HepG2 (cell line): ENCODE measurements at regions not wholly inside any gene's neighbourhood (a gene's known extent, or its start where the extent isn't known, plus 50 kb on each side); places are given as distances from the start of the nearest gene placed in this dataset.

ENCODE experiments used
- ATRX ChIP-seq: sonication (generic); formaldehyde crosslinking; IDR thresholded peaks from 2 replicates; pipeline ENCODE4 v1.4.0; 2020; ENCODE audit warnings: missing genetic modification reagents, borderline replicate concordance
- FIP1L1 ChIP-seq: fragments of 200-400 bp; formaldehyde crosslinking; IDR thresholded peaks from 2 replicates; pipeline ENCODE4 v1.6.1; 2018; ENCODE audit warnings: low read depth, mild to moderate bottlenecking, low read length, moderate library complexity, borderline replicate concordance; ENCODE audit not compliant: insufficient read depth
- GLI4 ChIP-seq: sonication (generic); formaldehyde crosslinking; IDR thresholded peaks from 2 replicates; pipeline ENCODE4 v1.5.1; 2020; ENCODE audit warnings: missing genetic modification reagents, mild to moderate bottlenecking, moderate library complexity, borderline replicate concordance
- IRF9 ChIP-seq: sonication (generic); formaldehyde crosslinking; IDR thresholded peaks from 2 replicates; pipeline ENCODE4 v1.8.0; 2022; ENCODE audit warnings: missing genetic modification reagents, mild to moderate bottlenecking, borderline replicate concordance
- MYC ChIP-seq: sonication (generic); formaldehyde crosslinking; IDR thresholded peaks from 2 replicates; pipeline ENCODE4 v1.9.0; 2021; ENCODE audit warnings: missing genetic modification reagents, borderline replicate concordance
- POLR2A ChIP-seq, 2 experiments: IDR thresholded peaks; 2 replicates each; pipeline ENCODE4 v1.6.1; 2011; ENCODE audit warnings: low read depth in 2 of 2, low read length in 2 of 2, mild to moderate bottlenecking in 1 of 2, moderate library complexity in 1 of 2; ENCODE audit not compliant: insufficient read depth in 1 of 2
- POLR2AphosphoS5 ChIP-seq: IDR thresholded peaks from 2 replicates; pipeline ENCODE4 v1.6.1; 2012; ENCODE audit warnings: low read depth, low read length
- RAD21 ChIP-seq: fragments of 450-650 bp; formaldehyde crosslinking; IDR thresholded peaks from 2 replicates; pipeline ENCODE4 v1.5.0; 2020; ENCODE audit warnings: mild to moderate bottlenecking
- RBM22 ChIP-seq: fragments of 200-400 bp; formaldehyde crosslinking; optimal IDR thresholded peaks from 2 replicates; pipeline ENCODE3; 2017; ENCODE audit warnings: mild to moderate bottlenecking, low read length, moderate library complexity
- ZKSCAN8 ChIP-seq: IDR thresholded peaks from 2 replicates; pipeline ENCODE4 v1.6.1; 2016; ENCODE audit warnings: borderline replicate concordance, missing genetic modification reagents, missing compliant biosample characterization
- ZNF160 ChIP-seq: sonication (generic); formaldehyde crosslinking; IDR thresholded peaks from 2 replicates; pipeline ENCODE4 v1.8.0; 2022; ENCODE audit warnings: mild to moderate bottlenecking, inconsistent platforms, missing genetic modification reagents
- ZNF329 ChIP-seq: sonication (generic); formaldehyde crosslinking; IDR thresholded peaks from 2 replicates; pipeline ENCODE4 v1.9.0; 2021; ENCODE audit warnings: low read depth, mild to moderate bottlenecking, missing genetic modification reagents
- ZSCAN31 ChIP-seq: sonication (generic); formaldehyde crosslinking; IDR thresholded peaks from 2 replicates; pipeline ENCODE4 v1.5.0; 2020; ENCODE audit warnings: low read depth, mild to moderate bottlenecking, missing genetic modification reagents
- TF ChIP-seq, protein P1 (sequence below): sonication (generic); formaldehyde crosslinking; IDR thresholded peaks from 2 replicates; pipeline ENCODE4 v1.4.0; 2020; ENCODE audit warnings: missing genetic modification reagents

DNA sequence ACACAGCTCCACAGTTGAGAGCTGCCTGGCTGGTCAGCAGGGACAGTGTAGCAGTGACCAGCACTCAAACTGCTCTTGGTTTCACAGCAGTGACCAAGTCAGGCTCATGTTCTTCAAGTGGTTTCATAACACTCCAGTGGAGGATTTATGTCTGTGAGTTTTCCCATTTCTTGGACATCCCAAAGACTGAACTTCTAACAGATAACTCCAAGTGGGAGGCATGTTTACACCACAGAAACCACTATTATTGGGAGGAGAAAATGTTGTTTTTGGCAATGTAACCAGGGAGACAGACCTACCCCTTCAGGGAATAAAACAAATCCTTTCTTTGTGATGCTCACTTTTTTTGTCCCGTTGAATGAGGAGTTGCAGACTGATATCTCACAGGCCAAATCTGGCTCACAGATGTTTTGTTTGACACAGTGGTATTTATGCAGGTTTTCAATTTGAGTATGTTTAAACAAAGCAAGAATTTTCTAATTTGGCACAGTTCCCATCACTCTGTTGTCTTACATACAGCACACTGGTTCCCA lies 141.5 kb downstream of the RMI1 start:
- TF ChIP-seq IRF9 (CRISPR knock-in tag) (no peak), POLR2AphosphoS5 (no peak), MYC (CRISPR knock-in tag) (no peak), POLR2A (IDR thresholded peaks at IDR 0.05; ENCODE audit: insufficient read depth in 1 of 2, low read depth in 2 of 2, low read length in 2 of 2) (no peak), GLI4 (CRISPR knock-in tag) (no peak), ZNF160 (CRISPR knock-in tag) (no peak), ZSCAN31 (no peak), ZKSCAN8 (CRISPR knock-in tag) (no peak), ZNF329 (CRISPR knock-in tag) (no peak), RAD21 (CRISPR knock-in tag) (no peak), RBM22 (no peak), FIP1L1 (no peak), ATRX (no peak)
- TF ChIP-seq, protein P1, sequence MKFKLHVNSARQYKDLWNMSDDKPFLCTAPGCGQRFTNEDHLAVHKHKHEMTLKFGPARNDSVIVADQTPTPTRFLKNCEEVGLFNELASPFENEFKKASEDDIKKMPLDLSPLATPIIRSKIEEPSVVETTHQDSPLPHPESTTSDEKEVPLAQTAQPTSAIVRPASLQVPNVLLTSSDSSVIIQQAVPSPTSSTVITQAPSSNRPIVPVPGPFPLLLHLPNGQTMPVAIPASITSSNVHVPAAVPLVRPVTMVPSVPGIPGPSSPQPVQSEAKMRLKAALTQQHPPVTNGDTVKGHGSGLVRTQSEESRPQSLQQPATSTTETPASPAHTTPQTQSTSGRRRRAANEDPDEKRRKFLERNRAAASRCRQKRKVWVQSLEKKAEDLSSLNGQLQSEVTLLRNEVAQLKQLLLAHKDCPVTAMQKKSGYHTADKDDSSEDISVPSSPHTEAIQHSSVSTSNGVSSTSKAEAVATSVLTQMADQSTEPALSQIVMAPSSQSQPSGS, result no peak
